ENCODE measurements at regions not wholly inside any gene's neighbourhood (a gene's known extent, or its start where the extent isn't known, plus 50 kb on each side); places are given as distances from the start of the nearest gene placed in this dataset.

- FAIRE-seq (no peak), DNase-seq (ENCODE audit: insufficient read length, low spot score) (no peak)
- TF ChIP-seq, protein P1, sequence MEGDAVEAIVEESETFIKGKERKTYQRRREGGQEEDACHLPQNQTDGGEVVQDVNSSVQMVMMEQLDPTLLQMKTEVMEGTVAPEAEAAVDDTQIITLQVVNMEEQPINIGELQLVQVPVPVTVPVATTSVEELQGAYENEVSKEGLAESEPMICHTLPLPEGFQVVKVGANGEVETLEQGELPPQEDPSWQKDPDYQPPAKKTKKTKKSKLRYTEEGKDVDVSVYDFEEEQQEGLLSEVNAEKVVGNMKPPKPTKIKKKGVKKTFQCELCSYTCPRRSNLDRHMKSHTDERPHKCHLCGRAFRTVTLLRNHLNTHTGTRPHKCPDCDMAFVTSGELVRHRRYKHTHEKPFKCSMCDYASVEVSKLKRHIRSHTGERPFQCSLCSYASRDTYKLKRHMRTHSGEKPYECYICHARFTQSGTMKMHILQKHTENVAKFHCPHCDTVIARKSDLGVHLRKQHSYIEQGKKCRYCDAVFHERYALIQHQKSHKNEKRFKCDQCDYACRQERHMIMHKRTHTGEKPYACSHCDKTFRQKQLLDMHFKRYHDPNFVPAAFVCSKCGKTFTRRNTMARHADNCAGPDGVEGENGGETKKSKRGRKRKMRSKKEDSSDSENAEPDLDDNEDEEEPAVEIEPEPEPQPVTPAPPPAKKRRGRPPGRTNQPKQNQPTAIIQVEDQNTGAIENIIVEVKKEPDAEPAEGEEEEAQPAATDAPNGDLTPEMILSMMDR (IDR thresholded peaks at IDR 0.05; ENCODE audit: insufficient read depth, missing control alignments) = no peak
These were observed 235.9 kb upstream of the DAB1 start for GRCh38 chr1:57659804-57660203.

- no peak for FAIRE-seq
- no peak for DNase-seq (ENCODE audit: insufficient read length, low spot score)
- TF ChIP-seq, protein P1 (IDR thresholded peaks at IDR 0.05; ENCODE audit: insufficient read depth, missing control alignments) = no peak
These were observed 231.3 kb upstream of the DAB1 start for GRCh38 chr1:57655161-57655560.

DNA sequence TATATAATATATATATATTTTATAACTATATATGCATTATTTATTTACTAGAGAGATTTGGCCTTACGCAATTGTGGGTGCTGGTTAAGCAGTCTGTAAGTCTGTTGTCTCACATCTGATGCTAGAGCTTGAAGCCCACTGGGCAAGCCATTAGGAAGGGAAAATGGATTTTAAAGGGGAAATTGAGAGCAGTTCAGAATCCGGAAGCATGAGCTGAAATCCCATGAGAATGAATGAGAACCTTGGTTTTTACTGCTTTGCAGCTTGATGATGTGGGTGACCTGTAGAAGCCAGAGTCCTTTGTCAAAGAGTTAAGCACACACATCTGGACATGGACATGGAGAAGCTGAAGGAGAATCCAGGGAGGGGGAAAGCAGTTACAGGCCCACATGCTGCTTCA lies 220.8 kb upstream of the DAB1 start:
- FAIRE-seq (no peak), DNase-seq (ENCODE audit: insufficient read length, low spot score) (no peak)
- TF ChIP-seq, protein P1 (IDR thresholded peaks at IDR 0.05; ENCODE audit: insufficient read depth, missing control alignments) = no peak

- DNase-seq (ENCODE audit: insufficient read length, low spot score) (no peak), FAIRE-seq (no peak)
- TF ChIP-seq, protein P1 (IDR thresholded peaks at IDR 0.05; ENCODE audit: insufficient read depth, missing control alignments) = no peak
These were observed 214.4 kb upstream of the DAB1 start for GRCh38 chr1:57638239-57638638.

DNA sequence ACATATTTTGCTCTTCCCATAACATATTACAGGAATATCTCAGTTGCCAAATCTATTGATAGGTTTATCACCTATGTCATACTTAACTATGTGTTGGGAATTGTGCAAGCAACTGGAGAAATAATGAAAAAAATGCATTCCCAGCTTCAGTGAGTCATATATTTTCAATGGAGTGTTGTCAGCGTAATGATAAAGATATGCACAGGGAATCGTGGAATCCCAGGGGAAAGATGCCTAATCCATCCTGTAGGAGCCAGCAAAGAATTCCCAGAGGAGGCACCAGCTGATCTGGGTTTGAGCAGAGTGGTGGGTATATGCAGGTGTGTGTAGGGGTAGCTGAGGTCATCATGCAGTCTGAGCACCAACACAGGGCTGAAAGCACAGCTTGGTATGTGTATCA lies 213.3 kb upstream of the DAB1 start:
- FAIRE-seq (no peak), DNase-seq (ENCODE audit: insufficient read length, low spot score) (no peak)
- TF ChIP-seq, protein P1 (IDR thresholded peaks at IDR 0.05; ENCODE audit: insufficient read depth, missing control alignments) = no peak

DNA sequence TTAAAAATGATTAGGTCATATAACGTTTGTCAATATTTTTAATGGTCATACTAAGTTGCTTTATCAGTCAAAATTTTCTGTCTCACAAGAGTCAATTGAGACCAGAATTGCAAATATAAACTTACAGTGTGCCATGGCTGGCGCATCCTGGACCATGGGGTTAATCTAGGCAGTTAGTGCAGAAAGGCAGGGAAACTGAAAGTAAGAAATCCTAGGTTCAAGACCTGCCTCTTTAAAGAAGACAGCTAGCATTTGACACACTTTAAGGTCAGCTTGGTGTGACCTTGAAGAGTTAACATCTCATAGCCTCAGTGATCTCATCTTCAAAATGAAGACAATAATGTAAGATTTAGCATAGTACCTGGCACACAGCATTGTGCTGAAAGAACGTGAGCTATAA lies 210.0 kb upstream of the DAB1 start:
- TF ChIP-seq, protein P1 (IDR thresholded peaks at IDR 0.05; ENCODE audit: insufficient read depth, missing control alignments) = no peak
- DNase-seq (ENCODE audit: insufficient read length, low spot score) (no peak), FAIRE-seq (no peak)

DNA sequence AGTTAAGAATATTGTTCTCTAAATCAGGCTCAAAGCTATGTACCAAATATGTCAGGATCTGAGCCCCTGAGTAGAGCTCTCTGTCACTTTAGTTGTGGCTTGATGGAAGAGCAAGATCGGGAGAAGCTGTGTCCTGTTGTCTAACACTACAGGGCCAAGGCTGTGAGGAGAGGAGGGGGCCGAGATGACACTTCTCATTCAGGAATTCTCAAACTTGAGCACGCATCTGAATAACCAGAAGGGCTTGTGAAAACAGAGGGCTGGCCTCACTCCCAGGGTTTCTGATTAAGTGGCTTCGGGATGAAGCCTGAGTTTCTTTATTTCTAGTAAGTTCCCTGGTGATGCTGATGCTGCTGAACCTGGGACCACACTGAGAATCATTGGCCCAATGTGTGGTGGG lies 209.2 kb upstream of the DAB1 start:
- DNase-seq (ENCODE audit: insufficient read length, low spot score) (no peak), FAIRE-seq (no peak)
- TF ChIP-seq, protein P1 (IDR thresholded peaks at IDR 0.05; ENCODE audit: insufficient read depth, missing control alignments) = no peak

All from D721Med (cell line).